Stimulated activated naive CD8-positive, alpha-beta T cell treated with anti-CD3 and anti-CD28 coated beads, Interleukin-15, amount 100 ng/mL, for 72 hours (primary cell): ENCODE measurements at regions not wholly inside any gene's neighbourhood (a gene's known extent, or its start where the extent isn't known, plus 50 kb on each side); places are given as distances from the start of the nearest gene placed in this dataset.

Source experiments
- ATAC-seq: fragments of 150-1000 bp; cut with Tn5 transposase; 2 replicates; pipeline ENCODE4 v1.10.0; 2021; ENCODE audit warnings: mild to moderate bottlenecking, moderate library complexity
- DNase-seq, 2 donors: peaks; one replicate each; pipeline ENCODE4 v3.0.0; 2021 to 2022
- H3K27ac Mint-ChIP-seq, 2 donors: one replicate each; pipeline ENCODE4 v1.8.0; 2022; ENCODE audit warnings: mild to moderate bottlenecking in 2 of 2, mixed read lengths in 2 of 2, moderate library complexity in 2 of 2
- H3K27me3 Mint-ChIP-seq: one replicate; pipeline ENCODE4 v1.8.0; 2022; ENCODE audit warnings: mixed read lengths
- H3K4me1 Mint-ChIP-seq: one replicate; pipeline ENCODE4 v1.8.0; 2022; ENCODE audit warnings: mild to moderate bottlenecking, mixed read lengths
- H3K4me3 Mint-ChIP-seq, 2 donors: one replicate each; pipeline ENCODE4 v1.8.0; 2022; ENCODE audit warnings: mild to moderate bottlenecking in 2 of 2, mixed read lengths in 2 of 2, moderate library complexity in 1 of 2
- H3K9me3 Mint-ChIP-seq, 2 donors: one replicate each; pipeline ENCODE4 v1.8.0; 2022; ENCODE audit warnings: mixed read lengths in 2 of 2

DNA sequence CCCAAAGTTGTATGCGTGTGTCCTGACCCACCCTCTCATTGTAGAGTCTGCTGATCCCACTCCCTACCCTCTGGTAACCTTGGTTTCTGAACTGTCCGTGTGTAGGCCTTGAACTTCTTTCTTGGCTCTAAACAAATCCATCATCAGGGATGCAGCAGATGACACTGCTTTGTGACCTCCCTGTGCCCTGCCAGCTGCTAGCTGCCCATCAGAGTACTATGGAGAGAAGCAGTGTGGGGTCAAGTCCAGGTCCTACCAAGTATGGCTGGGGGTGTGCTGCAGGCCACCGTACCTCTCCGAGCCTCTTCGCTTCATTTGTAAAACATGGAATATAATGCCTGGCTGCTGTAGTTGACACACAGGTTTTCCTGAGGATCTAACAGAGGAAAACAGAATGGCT lies 183.5 kb upstream of the RBPJ start:
- Mint-ChIP-seq H3K9me3 (peaks cover 12 to 24% of the 10 kb centered on the region in 2 donors), H3K27ac (no peak overlapping the region), H3K4me1 (peaks cover 43% of the 10 kb centered on the region), H3K4me3 (no peak overlapping the region), H3K27me3 (peaks cover 27% of the 10 kb centered on the region)
- ATAC-seq (no peak), DNase-seq (no peak)

DNA sequence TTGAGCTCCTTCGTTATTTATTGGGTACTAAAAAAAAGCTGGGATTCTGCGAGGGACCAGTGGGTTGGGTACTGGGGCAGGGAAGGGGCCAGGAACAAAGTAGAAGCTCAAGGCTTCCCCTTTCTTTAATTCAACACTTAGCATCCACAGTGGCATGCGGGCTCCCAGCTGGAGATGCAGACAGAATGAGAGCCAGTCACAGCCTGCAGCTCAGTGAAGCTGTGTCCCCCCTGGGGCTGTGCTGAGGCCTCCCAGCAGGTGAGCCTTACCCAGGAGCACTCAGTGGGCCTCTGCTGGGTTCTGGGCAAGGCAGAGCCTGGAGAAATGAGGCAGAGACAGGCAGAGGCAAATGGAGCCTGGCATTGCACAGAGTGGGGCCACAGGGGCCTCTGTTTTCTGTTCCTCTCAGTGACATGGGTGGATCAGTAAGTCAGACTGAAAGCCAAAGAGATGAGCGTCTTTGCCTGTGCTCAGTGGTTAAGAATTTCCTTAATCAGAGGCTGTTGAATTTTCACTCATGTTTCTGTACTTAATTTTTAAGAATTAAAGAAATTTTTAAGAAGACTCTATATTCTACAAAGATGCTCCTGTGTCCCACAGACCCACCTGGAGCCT lies 181.4 kb upstream of the RBPJ start:
- peak overlapping the region in 1 of 2 donors; percentile 27 for H3K27ac Mint-ChIP-seq
- peaks cover 12 to 26% of the 10 kb centered on the region in 2 donors for H3K9me3 Mint-ChIP-seq
- H3K4me3 Mint-ChIP-seq: no peak overlapping the region
- peaks cover 23% of the 10 kb centered on the region for H3K4me1 Mint-ChIP-seq
- peak; percentile 21 for ATAC-seq
- peaks cover 39% of the 10 kb centered on the region for H3K27me3 Mint-ChIP-seq
- no peak for DNase-seq

DNA sequence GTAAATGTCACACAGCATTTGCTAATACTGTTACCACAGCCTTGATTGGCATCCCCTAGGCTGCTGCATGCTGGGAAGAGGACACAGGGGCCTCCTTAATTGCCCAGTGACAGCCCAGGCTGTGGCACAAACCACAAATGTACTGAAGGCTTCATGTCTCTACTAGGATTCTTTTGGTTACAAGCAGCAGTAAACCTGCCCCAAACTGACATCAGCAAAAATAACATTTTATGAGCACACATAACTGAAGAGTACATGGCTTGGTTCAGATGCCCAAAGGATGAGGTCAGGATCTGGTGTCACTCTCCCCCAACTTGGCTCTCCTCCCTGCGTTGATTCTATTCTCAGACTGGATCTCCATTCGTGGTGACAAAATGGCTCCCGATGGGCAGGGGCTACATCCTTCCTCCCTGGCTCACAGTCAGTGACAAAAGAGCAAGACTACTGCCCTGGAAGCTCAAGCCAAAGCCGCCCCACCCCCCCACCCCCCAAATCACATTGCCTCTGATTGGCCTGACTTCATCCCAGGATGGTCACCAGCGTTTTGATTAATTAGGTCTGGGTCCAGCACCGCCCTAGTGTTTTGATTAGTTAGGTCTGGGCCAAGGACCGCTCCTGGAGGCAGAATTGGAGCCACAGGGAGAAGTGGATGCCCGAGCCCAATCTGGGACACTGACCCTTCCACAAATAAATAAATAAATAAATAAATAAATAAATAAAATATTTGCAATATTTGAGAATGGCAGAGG lies 180.5 kb upstream of the RBPJ start:
- H3K4me1 Mint-ChIP-seq: peaks cover 27% of the 10 kb centered on the region
- H3K27me3 Mint-ChIP-seq: peaks cover 40% of the 10 kb centered on the region
- H3K4me3 Mint-ChIP-seq: no peak overlapping the region

DNA sequence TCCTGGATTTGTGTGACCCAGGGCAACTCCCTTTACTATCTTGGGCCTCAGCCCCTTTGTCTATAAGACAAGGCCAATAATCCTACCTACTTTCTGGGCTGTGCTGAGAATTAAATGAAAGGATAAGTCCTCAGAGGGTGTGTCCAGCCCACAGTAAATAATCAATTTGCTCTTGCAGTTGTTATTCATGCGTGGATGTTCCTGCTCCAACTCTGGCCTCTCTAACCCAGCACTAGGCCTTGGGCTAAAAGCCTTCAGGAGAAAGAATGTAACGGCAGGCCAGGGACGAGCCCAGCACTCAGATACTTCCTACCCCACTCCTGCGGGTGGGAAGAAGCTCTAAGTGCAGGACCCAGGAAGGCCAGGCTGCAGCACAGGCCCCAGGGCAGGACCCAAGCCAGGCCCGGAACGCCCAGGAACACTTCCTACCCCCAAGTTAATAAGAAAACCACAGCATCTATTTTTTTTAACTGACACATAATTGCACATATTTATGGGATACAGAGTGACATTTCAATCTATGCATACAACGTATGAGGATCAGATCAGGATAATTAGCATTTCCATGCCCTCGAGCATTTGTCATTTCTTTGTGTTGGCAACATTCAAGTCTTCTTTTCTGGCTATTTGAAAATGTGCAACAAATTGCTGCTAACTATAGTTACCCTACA lies 179.6 kb upstream of the RBPJ start:
- Mint-ChIP-seq H3K9me3 (peaks cover 0 to 8% of the 10 kb centered on the region in 2 donors), H3K27me3 (peaks cover 36% of the 10 kb centered on the region), H3K4me3 (no peak overlapping the region), H3K27ac (peak overlapping the region; percentile 52 to 66), H3K4me1 (peaks cover 22% of the 10 kb centered on the region)
- DNase-seq (no peak), ATAC-seq (no peak)

More for the DNA sequence above, 180.5 kb upstream of the RBPJ start:
- DNase-seq (no peak), ATAC-seq (no peak)
- Mint-ChIP-seq H3K9me3 (peaks cover 7 to 17% of the 10 kb centered on the region in 2 donors), H3K27ac (no peak overlapping the region)

DNA sequence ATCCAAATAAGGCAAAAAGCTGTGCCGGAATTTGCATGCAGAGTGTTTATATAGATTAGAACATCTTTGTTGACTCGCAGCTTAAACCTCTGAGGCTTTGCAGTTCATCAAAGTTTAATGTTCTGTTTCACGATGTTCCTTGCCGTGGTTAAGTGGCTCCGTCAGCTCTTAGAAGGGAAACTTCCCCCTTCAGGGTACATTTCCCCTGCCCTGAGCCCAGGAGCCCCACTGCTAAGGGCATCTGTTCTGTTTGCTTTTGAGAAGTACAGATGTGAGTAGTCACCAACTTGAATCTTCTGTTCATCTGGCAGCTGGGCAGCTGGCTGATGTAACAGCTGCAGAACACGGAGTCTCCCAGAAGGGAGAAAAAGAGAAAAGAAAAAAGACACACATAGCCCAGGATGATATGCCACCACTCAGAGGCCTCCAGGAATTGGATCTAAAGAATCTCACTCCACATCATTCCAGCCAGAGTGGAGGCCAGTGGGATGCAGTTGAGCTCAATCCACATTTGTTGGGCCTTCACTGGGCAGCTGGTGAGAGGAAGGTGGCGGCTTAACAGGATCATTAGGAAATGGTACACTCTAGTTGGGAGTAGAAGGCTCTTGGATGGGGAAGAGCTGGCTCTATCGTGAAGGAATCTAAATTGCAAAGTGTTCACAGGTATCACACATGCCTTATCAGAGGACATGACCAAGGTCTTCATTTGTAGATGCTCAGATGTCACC lies 178.7 kb upstream of the RBPJ start:
- H3K4me3 Mint-ChIP-seq: peak overlapping the region in 1 of 2 donors; percentile 1
- H3K4me1 Mint-ChIP-seq: peaks cover 17% of the 10 kb centered on the region
- DNase-seq (peak in 1 of 2 donors; percentile 31), ATAC-seq (peak; percentile 75)
- H3K27ac Mint-ChIP-seq: peak overlapping the region in 1 of 2 donors; percentile 85
- H3K9me3 Mint-ChIP-seq: peaks cover 0 to 10% of the 10 kb centered on the region in 2 donors
- peaks cover 39% of the 10 kb centered on the region for H3K27me3 Mint-ChIP-seq

- no peak overlapping the region for H3K27ac Mint-ChIP-seq
- peaks cover 22% of the 10 kb centered on the region for H3K4me1 Mint-ChIP-seq
- peaks cover 5 to 10% of the 10 kb centered on the region in 2 donors for H3K9me3 Mint-ChIP-seq
- no peak for DNase-seq
- no peak overlapping the region for H3K4me3 Mint-ChIP-seq
- no peak for ATAC-seq
- H3K27me3 Mint-ChIP-seq: peaks cover 59% of the 10 kb centered on the region
Measured at GRCh38 chr4:26144526-26145155, 176.2 kb upstream of the RBPJ start.

GRCh38 chr4:26145212-26145611 lies 175.6 kb upstream of the RBPJ start:
- H3K27ac Mint-ChIP-seq: no peak overlapping the region
- no peak overlapping the region for H3K4me3 Mint-ChIP-seq
- peaks cover 63% of the 10 kb centered on the region for H3K27me3 Mint-ChIP-seq
- peaks cover 22% of the 10 kb centered on the region for H3K4me1 Mint-ChIP-seq
- peaks cover 5 to 10% of the 10 kb centered on the region in 2 donors for H3K9me3 Mint-ChIP-seq
- DNase-seq (no peak), ATAC-seq (no peak)

GRCh38 chr4:26148927-26149326 lies 171.9 kb upstream of the RBPJ start:
- Mint-ChIP-seq H3K27me3 (peaks cover 48% of the 10 kb centered on the region), H3K4me1 (peaks cover 18% of the 10 kb centered on the region), H3K9me3 (peaks cover 5 to 6% of the 10 kb centered on the region in 2 donors), H3K27ac (no peak overlapping the region), H3K4me3 (no peak overlapping the region)
- DNase-seq (no peak), ATAC-seq (no peak)

- Mint-ChIP-seq H3K27ac (no peak overlapping the region), H3K4me3 (no peak overlapping the region), H3K27me3 (peaks cover 48% of the 10 kb centered on the region), H3K4me1 (peaks cover 18% of the 10 kb centered on the region), H3K9me3 (peaks cover 5 to 6% of the 10 kb centered on the region in 2 donors)
- ATAC-seq (no peak), DNase-seq (no peak)
Measured at GRCh38 chr4:26150948-26151347, 169.9 kb upstream of the RBPJ start.

- peaks cover 45% of the 10 kb centered on the region for H3K27me3 Mint-ChIP-seq
- DNase-seq: no peak
- peaks cover 4 to 5% of the 10 kb centered on the region in 2 donors for H3K9me3 Mint-ChIP-seq
- ATAC-seq: no peak
- H3K4me1 Mint-ChIP-seq: peaks cover 18% of the 10 kb centered on the region
- no peak overlapping the region for H3K4me3 Mint-ChIP-seq
- H3K27ac Mint-ChIP-seq: no peak overlapping the region
Measured at GRCh38 chr4:26151615-26152014, 169.2 kb upstream of the RBPJ start.

DNA sequence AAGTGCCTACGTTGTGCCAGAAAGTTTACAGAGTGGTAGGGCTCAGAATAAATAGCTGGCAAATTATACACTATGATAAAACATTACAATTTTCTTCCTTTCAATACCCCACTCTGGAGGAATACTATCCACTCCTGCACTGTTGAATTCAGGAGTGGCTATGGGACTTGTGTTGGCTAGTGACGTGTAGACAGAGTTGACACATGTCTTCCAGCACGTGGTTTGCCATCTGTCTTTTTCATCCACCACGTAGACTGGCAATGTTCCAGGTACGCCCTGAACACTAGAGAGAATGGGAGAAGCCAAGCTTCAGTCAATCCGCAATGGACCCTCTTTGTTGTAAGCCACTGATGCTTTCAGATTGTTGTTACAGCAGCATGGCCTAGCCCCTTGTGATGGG lies 168.8 kb upstream of the RBPJ start:
- H3K27ac Mint-ChIP-seq: no peak overlapping the region
- peaks cover 0 to 5% of the 10 kb centered on the region in 2 donors for H3K9me3 Mint-ChIP-seq
- DNase-seq: no peak
- no peak overlapping the region for H3K4me3 Mint-ChIP-seq
- peaks cover 18% of the 10 kb centered on the region for H3K4me1 Mint-ChIP-seq
- peaks cover 41% of the 10 kb centered on the region for H3K27me3 Mint-ChIP-seq
- no peak for ATAC-seq

- no peak for ATAC-seq
- peaks cover 20% of the 10 kb centered on the region for H3K4me1 Mint-ChIP-seq
- peaks cover 17 to 20% of the 10 kb centered on the region in 2 donors for H3K9me3 Mint-ChIP-seq
Measured at GRCh38 chr4:26157541-26157940, 163.3 kb upstream of the RBPJ start.

DNA sequence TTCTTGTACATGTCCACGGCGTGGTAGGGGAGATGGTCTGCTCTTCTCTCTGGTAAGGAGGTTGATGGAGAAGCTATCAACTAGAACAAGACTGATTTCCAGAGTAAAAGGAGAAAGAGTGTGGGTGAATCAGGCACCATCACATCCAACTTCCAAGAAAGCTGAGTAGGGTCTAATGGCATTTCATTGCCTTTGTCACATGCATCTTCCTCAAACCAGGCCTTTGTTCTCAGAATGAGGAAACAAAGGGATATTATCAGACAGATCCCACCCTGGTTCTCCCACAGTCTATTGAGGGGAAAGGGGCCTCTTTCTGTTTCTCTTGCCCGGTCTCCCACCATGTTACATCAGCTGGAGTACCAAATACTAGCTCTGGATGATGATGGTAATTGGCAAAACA lies 160.2 kb upstream of the RBPJ start:
- H3K27me3 Mint-ChIP-seq: peaks cover 2% of the 10 kb centered on the region
- no peak overlapping the region for H3K27ac Mint-ChIP-seq
- peaks cover 17 to 20% of the 10 kb centered on the region in 2 donors for H3K9me3 Mint-ChIP-seq
- DNase-seq (no peak), ATAC-seq (no peak)
- H3K4me3 Mint-ChIP-seq: no peak overlapping the region
- peaks cover 15% of the 10 kb centered on the region for H3K4me1 Mint-ChIP-seq

More at GRCh38 chr4:26157541-26157940, 163.3 kb upstream of the RBPJ start:
- Mint-ChIP-seq H3K27ac (no peak overlapping the region), H3K4me3 (no peak overlapping the region), H3K27me3 (peaks cover 16% of the 10 kb centered on the region)
- no peak for DNase-seq

- ATAC-seq: peak; percentile 59
- H3K27ac Mint-ChIP-seq: no peak overlapping the region
- H3K27me3 Mint-ChIP-seq: no peaks in the 10 kb centered on the region
- peaks cover 13% of the 10 kb centered on the region for H3K4me1 Mint-ChIP-seq
- no peak overlapping the region for H3K4me3 Mint-ChIP-seq
- DNase-seq: no peak
- H3K9me3 Mint-ChIP-seq: peaks cover 17 to 20% of the 10 kb centered on the region in 2 donors
Measured at GRCh38 chr4:26161030-26161824, 159.6 kb upstream of the RBPJ start.
